Osteocyte (in vitro differentiated cells): ENCODE measurements at regions not wholly inside any gene's neighbourhood (a gene's known extent, or its start where the extent isn't known, plus 50 kb on each side); places are given as distances from the start of the nearest gene placed in this dataset.
"Not testable (repeated sequence)": the region's sequence is repeated elsewhere in the genome, so short reads cannot be mapped to it uniquely, and the experiment has no call there.

Experiments
- DNase-seq: peaks from one replicate; pipeline ENCODE4 v3.0.0; 2021; ENCODE audit warnings: mixed read lengths; ENCODE audit not compliant: unreplicated experiment; ENCODE audit errors: extremely low spot score
- H3K27ac Mint-ChIP-seq: one replicate; pipeline ENCODE4 v1.8.0; 2021; ENCODE audit warnings: mild to moderate bottlenecking, mixed read lengths; ENCODE audit not compliant: unreplicated experiment
- H3K27me3 Mint-ChIP-seq: one replicate; pipeline ENCODE4 v1.8.0; 2021; ENCODE audit warnings: mixed read lengths; ENCODE audit not compliant: unreplicated experiment
- H3K36me3 Mint-ChIP-seq: one replicate; pipeline ENCODE4 v1.8.0; 2021; ENCODE audit warnings: mixed read lengths; ENCODE audit not compliant: unreplicated experiment
- H3K4me1 Mint-ChIP-seq: one replicate; pipeline ENCODE4 v1.8.0; 2021; ENCODE audit warnings: mixed read lengths; ENCODE audit not compliant: unreplicated experiment
- H3K4me3 Mint-ChIP-seq: one replicate; pipeline ENCODE4 v1.8.0; 2021; ENCODE audit warnings: mild to moderate bottlenecking, moderate library complexity, mixed read lengths; ENCODE audit not compliant: unreplicated experiment
- H3K9me3 Mint-ChIP-seq: one replicate; pipeline ENCODE4 v1.8.0; 2021; ENCODE audit warnings: mixed read lengths; ENCODE audit not compliant: unreplicated experiment
- TF ChIP-seq, protein P1 (sequence below): fragments of 200-600 bp; sonication (generic); IDR thresholded peaks from 2 replicates; pipeline ENCODE4 v1.5.0; 2021; ENCODE audit warnings: antibody characterized with exemption, mild to moderate bottlenecking, moderate library complexity

DNA sequence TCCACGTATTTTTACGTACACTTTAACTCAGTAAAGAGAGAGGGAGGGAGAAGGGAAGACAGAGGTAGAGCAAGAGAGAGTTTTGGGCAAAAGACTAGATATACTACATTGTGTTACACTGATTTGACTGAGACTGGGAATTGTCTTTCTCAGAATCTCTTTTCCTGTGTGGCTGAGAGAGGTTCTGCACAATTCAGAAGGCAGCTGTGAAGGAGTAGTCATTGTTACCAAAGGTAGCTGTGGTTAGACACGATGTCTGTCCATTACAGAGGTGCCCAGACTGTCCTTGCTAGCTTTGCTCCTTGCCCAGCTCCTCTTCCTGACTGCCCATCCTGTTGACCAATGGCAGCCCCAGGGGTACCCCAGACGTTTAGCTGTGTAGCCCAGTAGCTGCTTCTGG, 577.5 kb upstream of the CBLB start:
- Mint-ChIP-seq H3K4me1 (peaks cover 11% of the 10 kb centered on the region), H3K27me3 (no peaks in the 10 kb centered on the region), H3K9me3 (peaks cover 10% of the 10 kb centered on the region), H3K4me3 (no peak overlapping the region), H3K27ac (no peak overlapping the region), H3K36me3 (no peaks in the 10 kb centered on the region)
- DNase-seq: no peak
- TF ChIP-seq, protein P1, sequence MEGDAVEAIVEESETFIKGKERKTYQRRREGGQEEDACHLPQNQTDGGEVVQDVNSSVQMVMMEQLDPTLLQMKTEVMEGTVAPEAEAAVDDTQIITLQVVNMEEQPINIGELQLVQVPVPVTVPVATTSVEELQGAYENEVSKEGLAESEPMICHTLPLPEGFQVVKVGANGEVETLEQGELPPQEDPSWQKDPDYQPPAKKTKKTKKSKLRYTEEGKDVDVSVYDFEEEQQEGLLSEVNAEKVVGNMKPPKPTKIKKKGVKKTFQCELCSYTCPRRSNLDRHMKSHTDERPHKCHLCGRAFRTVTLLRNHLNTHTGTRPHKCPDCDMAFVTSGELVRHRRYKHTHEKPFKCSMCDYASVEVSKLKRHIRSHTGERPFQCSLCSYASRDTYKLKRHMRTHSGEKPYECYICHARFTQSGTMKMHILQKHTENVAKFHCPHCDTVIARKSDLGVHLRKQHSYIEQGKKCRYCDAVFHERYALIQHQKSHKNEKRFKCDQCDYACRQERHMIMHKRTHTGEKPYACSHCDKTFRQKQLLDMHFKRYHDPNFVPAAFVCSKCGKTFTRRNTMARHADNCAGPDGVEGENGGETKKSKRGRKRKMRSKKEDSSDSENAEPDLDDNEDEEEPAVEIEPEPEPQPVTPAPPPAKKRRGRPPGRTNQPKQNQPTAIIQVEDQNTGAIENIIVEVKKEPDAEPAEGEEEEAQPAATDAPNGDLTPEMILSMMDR: no peak

GRCh38 chr3:106447723-106448301, 579.0 kb upstream of the CBLB start:
- Mint-ChIP-seq H3K4me1 (peaks cover 11% of the 10 kb centered on the region), H3K36me3 (no peaks in the 10 kb centered on the region), H3K27me3 (no peaks in the 10 kb centered on the region), H3K9me3 (peaks cover 10% of the 10 kb centered on the region), H3K4me3 (no peak overlapping the region), H3K27ac (no peak overlapping the region)
- TF ChIP-seq, protein P1: no peak
- DNase-seq: no peak

DNA sequence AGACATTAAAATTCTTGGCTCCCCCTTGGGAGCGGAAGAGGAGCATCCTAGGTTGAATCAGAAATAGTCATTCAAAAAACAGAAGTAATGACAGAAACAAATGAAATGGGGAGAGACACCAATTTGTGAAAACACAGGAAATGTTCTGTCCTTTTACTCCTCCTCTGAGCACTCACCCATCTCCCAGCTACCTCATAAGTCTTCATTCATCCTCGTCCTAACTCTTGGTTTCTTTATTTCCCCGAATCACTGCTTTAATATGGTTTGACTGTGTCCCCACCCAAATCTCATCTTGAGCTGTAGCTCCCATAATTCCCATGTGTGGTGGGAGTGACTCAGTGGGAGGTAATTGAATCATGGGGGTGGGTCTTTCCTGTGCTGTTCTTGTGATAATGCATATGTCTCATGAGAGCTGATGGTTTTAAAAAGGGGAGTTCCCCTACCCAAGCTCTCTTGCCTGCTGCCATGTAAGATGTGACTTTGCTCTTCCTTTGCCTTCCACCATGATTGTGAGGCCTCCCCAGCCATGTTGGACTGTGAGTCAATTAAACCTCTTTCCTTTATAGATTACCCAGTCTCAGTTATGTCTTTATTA, 579.7 kb upstream of the CBLB start:
- H3K36me3 Mint-ChIP-seq, H3K27ac Mint-ChIP-seq, H3K9me3 Mint-ChIP-seq, H3K4me3 Mint-ChIP-seq, DNase-seq, H3K27me3 Mint-ChIP-seq: not testable (repeated sequence)
- H3K4me1 Mint-ChIP-seq: peaks cover 11% of the 10 kb centered on the region

- no peak for DNase-seq
- H3K36me3 Mint-ChIP-seq: no peaks in the 10 kb centered on the region
- TF ChIP-seq, protein P1: no peak
- no peak overlapping the region for H3K4me3 Mint-ChIP-seq
- no peak overlapping the region for H3K27ac Mint-ChIP-seq
- peaks cover 10% of the 10 kb centered on the region for H3K9me3 Mint-ChIP-seq
- no peaks in the 10 kb centered on the region for H3K27me3 Mint-ChIP-seq
- H3K4me1 Mint-ChIP-seq: peaks cover 14% of the 10 kb centered on the region
These were observed 583.3 kb upstream of the CBLB start for GRCh38 chr3:106452096-106452495.

DNA sequence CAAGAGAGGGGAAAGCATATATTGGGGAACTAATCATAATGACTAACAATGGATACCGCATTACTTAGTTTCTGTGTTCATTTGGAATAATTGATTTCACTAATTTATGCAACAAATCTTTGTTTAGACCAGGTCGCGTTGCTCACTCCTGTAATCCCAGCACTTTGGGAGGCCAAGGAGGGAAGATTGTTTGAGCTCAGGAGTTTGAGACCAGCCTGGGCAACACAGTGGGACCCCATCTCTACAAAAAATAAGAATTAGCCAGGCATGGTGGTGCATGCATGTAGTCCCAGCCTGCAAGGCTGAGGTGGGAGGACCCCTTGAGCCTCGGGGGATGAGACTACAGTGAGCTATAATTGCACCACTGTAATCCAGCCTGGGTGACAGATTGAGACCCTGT, 585.7 kb upstream of the CBLB start:
- Mint-ChIP-seq H3K36me3 (no peaks in the 10 kb centered on the region), H3K4me1 (peaks cover 12% of the 10 kb centered on the region), H3K27me3 (no peaks in the 10 kb centered on the region), H3K27ac (no peak overlapping the region), H3K9me3 (no peaks in the 10 kb centered on the region), H3K4me3 (no peak overlapping the region)
- DNase-seq: no peak
- TF ChIP-seq, protein P1: no peak
